ENCODE measurements at regions not wholly inside any gene's neighbourhood (a gene's known extent, or its start where the extent isn't known, plus 50 kb on each side); places are given as distances from the start of the nearest gene placed in this dataset.
A peak's percentile ranks its signal among the peaks of the same experiment; 100 is the strongest.

DNA sequence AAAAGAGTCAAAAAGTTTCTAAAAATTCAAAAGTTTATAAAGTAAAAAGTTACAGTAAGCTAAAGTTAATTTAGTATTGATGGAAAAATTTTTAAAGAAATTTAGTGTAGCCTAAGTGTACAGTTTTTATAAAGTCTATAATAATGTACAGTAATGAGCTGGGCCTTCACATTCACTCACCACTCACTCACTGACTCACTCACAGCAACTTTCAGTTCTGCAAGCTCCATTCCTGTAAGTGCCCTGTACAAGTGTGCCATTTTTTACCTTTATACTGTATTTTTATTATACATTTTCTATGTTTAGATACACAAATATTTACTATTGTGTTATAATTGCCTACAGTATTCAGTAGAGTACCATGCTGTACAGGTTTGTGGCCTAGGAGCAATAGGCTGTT is 239.5 kb upstream of the MAP3K1 start:
- Histone ChIP-seq H3K4me2 (no peak overlapping the region), H3K36me3 (ENCODE audit: low read depth) (no peaks in the 10 kb centered on the region), H3K79me2 (ENCODE audit: low read depth) (no peaks in the 10 kb centered on the region), H3K4me3 (no peak overlapping the region), H3K4me1 (replicated peaks; ENCODE audit: insufficient read depth) (no peaks in the 10 kb centered on the region), H3K27me3 (ENCODE audit: insufficient read depth, low read depth) (no peaks in the 10 kb centered on the region), H4K20me1 (ENCODE audit: insufficient read depth) (no peaks in the 10 kb centered on the region), H3K27ac (no peak overlapping the region), H3F3A (ENCODE audit: insufficient read depth, low read depth) (no peaks in the 10 kb centered on the region), H3K9me3 (ENCODE audit: insufficient read depth, low read depth) (peaks cover 13% of the 10 kb centered on the region), H3K9me2 (ENCODE audit: insufficient read depth) (no peaks in the 10 kb centered on the region), H2AFZ (no peak overlapping the region)
- ChIA-PET POLR2A (ENCODE audit: unreplicated experiment) (no interaction called here), CTCF (no interaction called here)
- TF ChIP-seq CTCF (conservative IDR thresholded peaks at IDR 0.05), result no peak
- intact Hi-C loops (cut with micrococcal nuclease; ENCODE audit: unreplicated experiment), result no loop called here
- DNase-seq, result no peak
- no TSS peak for BruUV-seq (replicated peaks)

- Histone ChIP-seq H3K79me2 (ENCODE audit: low read depth) (no peaks in the 10 kb centered on the region), H3K9me2 (ENCODE audit: insufficient read depth) (no peaks in the 10 kb centered on the region), H4K20me1 (ENCODE audit: insufficient read depth) (no peaks in the 10 kb centered on the region), H3F3A (ENCODE audit: insufficient read depth, low read depth) (peaks cover 6% of the 10 kb centered on the region; the same call in 1 of the 2 replicates), H3K36me3 (ENCODE audit: low read depth) (no peaks in the 10 kb centered on the region), H3K27ac (no peak overlapping the region), H3K9me3 (ENCODE audit: insufficient read depth, low read depth) (peaks cover 13% of the 10 kb centered on the region), H3K4me2 (no peak overlapping the region), H2AFZ (no peak overlapping the region), H3K4me3 (no peak overlapping the region), H3K27me3 (ENCODE audit: insufficient read depth, low read depth) (no peaks in the 10 kb centered on the region), H3K4me1 (replicated peaks; ENCODE audit: insufficient read depth) (peaks cover 7% of the 10 kb centered on the region)
- CTCF ChIA-PET, result no interaction called here
- intact Hi-C loops (cut with micrococcal nuclease; ENCODE audit: unreplicated experiment), result no loop called here
- no TSS peak for BruUV-seq (replicated peaks)
- POLR2A ChIA-PET (ENCODE audit: unreplicated experiment), result no interaction called here
- no peak for DNase-seq
- TF ChIP-seq EZH2 (IDR thresholded peaks at IDR 0.05; ENCODE audit: low read depth) (no peak), CTCF (conservative IDR thresholded peaks at IDR 0.05) (no peak)
These were observed 240.6 kb upstream of the MAP3K1 start for GRCh38 chr5:56574778-56575177.

- TF ChIP-seq EZH2 (IDR thresholded peaks at IDR 0.05; ENCODE audit: low read depth), result no peak
- no peak for TF ChIP-seq CTCF (conservative IDR thresholded peaks at IDR 0.05)
- H3K27me3 ChIP-seq (ENCODE audit: insufficient read depth, low read depth), result no peaks in the 10 kb centered on the region
- peak overlapping the region; percentile 32 for H3K4me2 ChIP-seq
- H3K79me2 ChIP-seq (ENCODE audit: low read depth), result no peaks in the 10 kb centered on the region
- H3K36me3 ChIP-seq (ENCODE audit: low read depth), result no peaks in the 10 kb centered on the region
- H3K27ac ChIP-seq, result peak overlapping the region; percentile 66
- peaks cover 8% of the 10 kb centered on the region; the same call in 1 of the 2 replicates for H3F3A ChIP-seq (ENCODE audit: insufficient read depth, low read depth)
- ChIA-PET CTCF (no interaction called here), POLR2A (ENCODE audit: unreplicated experiment) (no interaction called here)
- DNase-seq, result peak in 1 of 2 experiments; percentile 69
- no peaks in the 10 kb centered on the region for H4K20me1 ChIP-seq (ENCODE audit: insufficient read depth)
- H3K9me2 ChIP-seq (ENCODE audit: insufficient read depth), result no peaks in the 10 kb centered on the region
- peaks cover 23% of the 10 kb centered on the region for H3K4me1 ChIP-seq (replicated peaks; ENCODE audit: insufficient read depth)
- intact Hi-C loops (cut with micrococcal nuclease; ENCODE audit: unreplicated experiment), result no loop called here
- BruUV-seq (replicated peaks), result no TSS peak
- no peak overlapping the region for H2AFZ ChIP-seq
- no peak overlapping the region for H3K4me3 ChIP-seq
- H3K9me3 ChIP-seq (ENCODE audit: insufficient read depth, low read depth), result peaks cover 10% of the 10 kb centered on the region
These were observed 245.8 kb upstream of the MAP3K1 start for GRCh38 chr5:56569566-56569965.

Measured in PC-9 (cell line).